Pulmonary artery endothelial cell (primary cell): ENCODE measurements at regions not wholly inside any gene's neighbourhood (a gene's known extent, or its start where the extent isn't known, plus 50 kb on each side); places are given as distances from the start of the nearest gene placed in this dataset.
"Not testable (repeated sequence)": the region's sequence is repeated elsewhere in the genome, so short reads cannot be mapped to it uniquely, and the experiment has no call there.

Experiments used
- DNase-seq: peaks from one replicate; pipeline ENCODE4 v3.0.0-alpha.2; 2011; ENCODE audit warnings: low read depth, low spot score

- DNase-seq, result no peak
Observed at GRCh38 chr21:32934829-32935228, 90.9 kb upstream of the OLIG2 start.

GRCh38 chr21:32940079-32941014 lies 85.4 kb upstream of the OLIG2 start:
- no peak for DNase-seq

DNA sequence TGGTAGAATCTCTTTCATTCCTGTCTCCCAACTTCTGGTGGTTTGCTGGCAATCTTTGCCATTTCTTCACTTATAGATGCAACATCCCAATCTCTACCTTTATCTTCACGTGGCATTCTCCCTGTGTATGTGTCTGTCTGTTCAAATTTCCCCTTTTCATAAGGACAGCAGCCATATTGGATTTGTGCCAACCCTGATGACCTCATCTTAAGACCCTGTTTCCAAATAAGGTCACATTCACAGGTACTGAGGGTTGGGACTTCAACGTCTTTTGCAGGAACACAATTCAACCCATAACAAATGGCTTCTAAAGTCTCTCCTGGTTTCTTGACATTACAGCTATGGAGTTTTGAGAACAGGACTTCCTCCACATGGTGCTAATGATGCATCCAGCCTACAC lies 84.5 kb upstream of the OLIG2 start:
- no peak for DNase-seq

GRCh38 chr21:32946654-32947053 lies 79.1 kb upstream of the OLIG2 start:
- DNase-seq, result no peak

- no peak for DNase-seq
Observed at GRCh38 chr21:32947736-32948135, 78.0 kb upstream of the OLIG2 start.

GRCh38 chr21:32949701-32950100 lies 76.0 kb upstream of the OLIG2 start:
- no peak for DNase-seq

DNA sequence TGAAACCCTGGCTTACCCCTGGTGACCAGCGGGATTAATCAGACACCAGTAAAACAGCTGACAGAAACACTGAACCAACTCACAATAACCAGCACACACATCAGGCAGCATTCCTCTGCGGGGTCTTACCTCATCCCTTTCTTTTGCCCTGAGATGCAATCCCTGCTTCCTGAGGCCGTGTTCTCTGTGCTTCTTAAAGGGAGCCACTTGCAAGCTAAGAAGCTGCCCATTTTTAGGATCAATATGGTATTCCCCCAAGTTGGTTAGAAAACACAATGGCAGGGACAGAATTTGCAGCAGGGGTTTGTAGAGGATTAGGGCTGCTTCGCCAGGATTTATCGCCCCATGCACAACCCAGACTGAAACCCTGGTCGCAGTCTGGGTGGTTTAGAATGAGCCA lies 74.7 kb upstream of the OLIG2 start:
- no peak for DNase-seq

- DNase-seq, result no peak
Observed at GRCh38 chr21:32954353-32954752, 71.4 kb upstream of the OLIG2 start.

GRCh38 chr21:32955311-32956060 lies 70.2 kb upstream of the OLIG2 start:
- no peak for DNase-seq

GRCh38 chr21:32956061-32956656 lies 69.6 kb upstream of the OLIG2 start:
- DNase-seq, result no peak

GRCh38 chr21:32957545-32957944 lies 68.2 kb upstream of the OLIG2 start:
- no peak for DNase-seq

DNA sequence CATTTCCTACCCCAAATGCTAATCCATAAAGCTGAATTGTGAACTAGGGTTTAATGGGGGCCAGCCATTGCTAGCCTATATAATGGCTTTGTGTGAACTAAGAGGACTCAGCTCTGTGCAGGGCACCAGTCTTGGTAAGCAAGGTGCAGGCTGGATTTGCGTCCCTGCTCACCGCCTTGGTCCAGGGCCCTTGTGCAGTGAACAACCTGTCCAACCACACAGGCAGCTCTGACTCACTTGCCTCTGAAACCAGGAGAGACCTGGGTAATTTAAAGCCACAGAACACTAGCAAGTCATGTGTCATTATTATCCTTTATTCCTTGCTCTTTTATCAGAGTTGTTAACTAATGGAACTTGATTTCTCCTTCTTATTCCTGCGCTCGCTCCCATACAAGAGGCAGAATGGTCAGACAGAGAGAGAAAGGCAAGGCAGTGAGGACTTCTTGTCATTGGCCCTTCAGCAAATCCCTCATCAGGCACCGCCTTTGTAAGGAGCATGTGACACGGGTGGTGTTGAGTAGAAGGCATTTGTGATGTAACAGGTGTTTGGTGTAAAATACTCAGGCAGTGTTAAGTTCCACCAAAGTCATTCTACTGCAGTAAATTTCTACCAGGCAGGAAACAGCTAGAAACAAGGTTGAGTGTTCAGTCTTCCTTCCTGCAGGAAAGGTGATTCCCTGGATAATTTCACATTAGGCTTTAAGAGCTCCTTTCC lies 67.3 kb upstream of the OLIG2 start:
- no peak for DNase-seq

GRCh38 chr21:32962268-32962667 lies 63.5 kb upstream of the OLIG2 start:
- DNase-seq, result no peak

- DNase-seq, result no peak
Observed at GRCh38 chr21:32965129-32965680, 60.5 kb upstream of the OLIG2 start.

- no peak for DNase-seq
Observed at GRCh38 chr21:32966120-32966519, 59.6 kb upstream of the OLIG2 start.

DNA sequence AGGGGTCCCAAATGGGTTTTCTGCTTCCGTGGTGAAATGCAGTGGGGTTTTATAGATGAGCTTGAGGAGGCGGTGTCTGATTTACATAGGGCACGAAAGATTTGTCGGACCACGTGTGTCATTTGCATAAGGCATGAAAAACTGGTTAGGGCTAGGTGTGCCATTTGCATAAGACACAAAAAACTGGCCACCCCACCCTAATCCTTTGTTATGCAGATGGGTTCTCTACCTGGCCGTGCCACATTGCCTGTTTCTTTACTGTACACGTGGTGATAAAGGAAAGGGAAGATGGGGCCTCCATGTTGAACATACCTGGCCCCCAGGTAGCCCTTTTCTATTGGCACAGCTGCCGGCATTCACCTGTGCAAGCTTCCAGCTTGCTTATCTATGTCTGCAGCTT lies 57.6 kb upstream of the OLIG2 start:
- DNase-seq, result not testable (repeated sequence)

- no peak for DNase-seq
Observed at GRCh38 chr21:32974653-32975052, 51.1 kb upstream of the OLIG2 start.

- no peak for DNase-seq
Observed at GRCh38 chr21:32975811-32976431, 49.8 kb upstream of the OLIG2 start.
